ENCODE measurements at regions not wholly inside any gene's neighbourhood (a gene's known extent, or its start where the extent isn't known, plus 50 kb on each side); places are given as distances from the start of the nearest gene placed in this dataset.

GRCh38 chr7:98483276-98483963 is 82.5 kb upstream of the BAIAP2L1 start:
- no peak for TF ChIP-seq KDM1A (CRISPR knock-in tag; IDR thresholded peaks at IDR 0.05)
- no peak for TF ChIP-seq POLR2A (IDR thresholded peaks at IDR 0.05; ENCODE audit: insufficient read depth in 1 of 2, low read depth in 2 of 2, low read length in 2 of 2)

Measured in HepG2 (cell line).